ENCODE measurements at regions not wholly inside any gene's neighbourhood (a gene's known extent, or its start where the extent isn't known, plus 50 kb on each side); places are given as distances from the start of the nearest gene placed in this dataset.

- Histone ChIP-seq H3K27ac (ENCODE audit: insufficient read length, low read depth, low read length) (no peak overlapping the region), H3K4me1 (ENCODE audit: insufficient read depth, low read length) (no peaks in the 10 kb centered on the region), H3K79me2 (ENCODE audit: insufficient read depth, low read length) (no peaks in the 10 kb centered on the region), H3K18ac (ENCODE audit: insufficient read length, low read depth, low read length) (no peak overlapping the region), H3K23ac (ENCODE audit: insufficient read length, low read depth, low read length) (no peak overlapping the region), H3K79me1 (ENCODE audit: insufficient read depth, low read depth, low read length, poor library complexity, severe bottlenecking) (no peaks in the 10 kb centered on the region), H4K20me1 (ENCODE audit: control insufficient read depth, insufficient read depth, insufficient read length) (no peaks in the 10 kb centered on the region), H3K9ac (ENCODE audit: extremely low read depth, insufficient read length, low read length) (no peak overlapping the region), H3K23me2 (ENCODE audit: insufficient read length, low read depth, low read length, poor library complexity, severe bottlenecking) (no peaks in the 10 kb centered on the region), H3K14ac (ENCODE audit: insufficient read depth, low read length) (no peak overlapping the region), H4K8ac (replicated peaks; ENCODE audit: insufficient read length, low read depth, low read length) (no peak overlapping the region), H2BK120ac (ENCODE audit: low read depth, low read length, poor library complexity, severe bottlenecking) (no peak overlapping the region), H2BK20ac (ENCODE audit: low read depth, low read length, poor library complexity, severe bottlenecking) (no peak overlapping the region), H3K9me3 (ENCODE audit: control insufficient read depth, low read depth, low read length) (no peaks in the 10 kb centered on the region), H2AFZ (ENCODE audit: low read length) (no peak overlapping the region), H3K56ac (ENCODE audit: insufficient read length, low read depth, low read length) (no peak overlapping the region), H4K5ac (ENCODE audit: insufficient read length, low read depth, low read length) (no peak overlapping the region), H2BK15ac (ENCODE audit: low read depth, low read length) (no peak overlapping the region), H2BK5ac (ENCODE audit: insufficient read length, low read length) (no peak overlapping the region), H3T11ph (ENCODE audit: low read length) (no peak overlapping the region), H2BK12ac (ENCODE audit: insufficient read length, low read depth, low read length) (no peak overlapping the region), H3K4ac (ENCODE audit: low read depth, low read length) (no peak overlapping the region), H3K4me2 (ENCODE audit: insufficient read depth, insufficient read length, low read length) (no peak overlapping the region), H2AK5ac (ENCODE audit: insufficient read length, low read length) (no peak overlapping the region), H3K27me3 (ENCODE audit: insufficient read depth, low read length) (no peaks in the 10 kb centered on the region), H4K91ac (ENCODE audit: insufficient read length, low read depth, low read length) (no peak overlapping the region)
- Mint-ChIP-seq H3K4me1 (peaks cover 4 to 5% of the 10 kb centered on the region in 2 experiments; a peak in 3 of 4 replicates), H3K27me3 (ENCODE audit: low read depth) (no peaks in the 10 kb centered on the region), H3K36me3 (ENCODE audit: insufficient read depth in 1 of 3, low read depth in 3 of 3) (no peaks in the 10 kb centered on the region), H3K4me3 (no peak overlapping the region), H3K27ac (no peak overlapping the region), H3K9me3 (no peaks in the 10 kb centered on the region)
- WGBS (ENCODE audit: extremely low coverage, insufficient read length, low lambda C conversion rate): no CpG with 5 or more reads among the region's 4 CpGs
- DNase-seq: no peak
- TF ChIP-seq CTCF (conservative IDR thresholded peaks at IDR 0.05): no peak
These were observed 456.3 kb downstream of the IRS2 start for GRCh38 chr13:109330123-109330522.

Measured in H9 (cell line).